Ovary (tissue), 3 donors: ENCODE measurements at regions not wholly inside any gene's neighbourhood (a gene's known extent, or its start where the extent isn't known, plus 50 kb on each side); places are given as distances from the start of the nearest gene placed in this dataset.

Experiments
- CTCF ChIP-seq, 3 donors: fragments of 450-650 bp in 2 of 3; fragments of 200-600 bp in 1 of 3; IDR thresholded peaks; one replicate each; pipeline versions ENCODE4 v1.5.1 to v1.8.0; 2016 to 2022; ENCODE audit warnings: antibody characterized with exemption in 3 of 3, mild to moderate bottlenecking in 1 of 3
- EP300 ChIP-seq: sonication (generic); formaldehyde crosslinking; IDR thresholded peaks from one replicate; pipeline ENCODE4 v1.6.1; 2017; ENCODE audit warnings: antibody characterized with exemption
- donor health status: DM: no; HTN: no; CAD: no.

- TF ChIP-seq CTCF (IDR thresholded peaks at IDR 0.05), result no peak
- TF ChIP-seq EP300, result no peak
Observed at GRCh38 chr2:183951630-183952029, 646.7 kb upstream of the ZNF804A start.
